Astrocyte (in vitro differentiated cells and primary cell): ENCODE measurements at regions not wholly inside any gene's neighbourhood (a gene's known extent, or its start where the extent isn't known, plus 50 kb on each side); places are given as distances from the start of the nearest gene placed in this dataset.

ENCODE experiments used
- CTCF ChIP-seq: IDR thresholded peaks from 2 replicates; pipeline ENCODE4 v1.5.1; 2011; ENCODE audit warnings: low read depth, mild to moderate bottlenecking, inconsistent platforms, low read length, moderate library complexity; ENCODE audit not compliant: insufficient read depth
- EZH2 ChIP-seq: IDR thresholded peaks from 2 replicates; pipeline ENCODE4 v1.6.1; 2012; ENCODE audit warnings: mild to moderate bottlenecking, low read length, inconsistent platforms; ENCODE audit not compliant: insufficient read depth

- TF ChIP-seq EZH2 = no peak
- no peak for TF ChIP-seq CTCF
Measured at GRCh38 chr10:42476101-42476500, 162.3 kb downstream of the ZNF33B start.
